GM12872 (cell line): ENCODE measurements at regions not wholly inside any gene's neighbourhood (a gene's known extent, or its start where the extent isn't known, plus 50 kb on each side); places are given as distances from the start of the nearest gene placed in this dataset.

ENCODE experiments used
- CTCF ChIP-seq: IDR thresholded peaks from 3 replicates; pipeline ENCODE4 v1.5.1; 2011; ENCODE audit warnings: low read depth, mild to moderate bottlenecking, low read length, moderate library complexity; ENCODE audit not compliant: insufficient read depth

- TF ChIP-seq CTCF: no peak
Observed at GRCh38 chr9:31355159-31355882, 1029.1 kb upstream of the ACO1 start.

GRCh38 chr9:31355965-31356364, 1028.5 kb upstream of the ACO1 start:
- TF ChIP-seq CTCF: no peak

GRCh38 chr9:31359071-31359470, 1025.4 kb upstream of the ACO1 start:
- TF ChIP-seq CTCF: no peak

GRCh38 chr9:31364171-31364570, 1020.3 kb upstream of the ACO1 start:
- TF ChIP-seq CTCF: no peak

GRCh38 chr9:31372799-31373587, 1011.5 kb upstream of the ACO1 start:
- no peak for TF ChIP-seq CTCF

- TF ChIP-seq CTCF: no peak
Observed at GRCh38 chr9:31377358-31377757, 1007.1 kb upstream of the ACO1 start.

- TF ChIP-seq CTCF: no peak
Observed at GRCh38 chr9:31388660-31389059, 995.8 kb upstream of the ACO1 start.
